NCI-H1417 treated with DMSO at 0.1 percent for 48 hours (cell line): ENCODE measurements at regions not wholly inside any gene's neighbourhood (a gene's known extent, or its start where the extent isn't known, plus 50 kb on each side); places are given as distances from the start of the nearest gene placed in this dataset.

Source experiments
- DNase-seq: peaks from one replicate; lab custom pipeline; 2025; lab: John Stamatoyannopoulos, UW

GRCh38 chr2:238561230-238561629, 134.5 kb downstream of the ASB1 start:
- DNase-seq, result no peak

- DNase-seq, result no peak
Observed at GRCh38 chr2:238562446-238562845, 135.7 kb downstream of the ASB1 start.

- DNase-seq, result no peak
Observed at GRCh38 chr2:238563551-238563950, 136.8 kb downstream of the ASB1 start.

GRCh38 chr2:238564286-238564920, 137.7 kb downstream of the ASB1 start:
- DNase-seq, result no peak

- DNase-seq, result no peak
Observed at GRCh38 chr2:238565031-238565430, 138.3 kb downstream of the ASB1 start.

- no peak for DNase-seq
Observed at GRCh38 chr2:238566001-238566645, 139.4 kb downstream of the ASB1 start.

GRCh38 chr2:238567067-238567855, 140.5 kb downstream of the ASB1 start:
- no peak for DNase-seq

GRCh38 chr2:238567996-238568395, 141.3 kb downstream of the ASB1 start:
- DNase-seq, result no peak

GRCh38 chr2:238568455-238569440, 142.0 kb downstream of the ASB1 start:
- no peak for DNase-seq

GRCh38 chr2:238569507-238570195, 142.9 kb downstream of the ASB1 start:
- DNase-seq, result no peak

GRCh38 chr2:238570391-238570790, 143.7 kb downstream of the ASB1 start:
- no peak for DNase-seq

- no peak for DNase-seq
Observed at GRCh38 chr2:238570926-238571325, 144.2 kb downstream of the ASB1 start.

- no peak for DNase-seq
Observed at GRCh38 chr2:238571661-238572372, 145.1 kb downstream of the ASB1 start.

- no peak for DNase-seq
Observed at GRCh38 chr2:238573065-238573778, 146.5 kb downstream of the ASB1 start.

- no peak for DNase-seq
Observed at GRCh38 chr2:238573916-238574315, 147.2 kb downstream of the ASB1 start.

- DNase-seq, result no peak
Observed at GRCh38 chr2:238574490-238575271, 148.0 kb downstream of the ASB1 start.

- no peak for DNase-seq
Observed at GRCh38 chr2:238576674-238577073, 149.9 kb downstream of the ASB1 start.

GRCh38 chr2:238578256-238578655, 151.5 kb downstream of the ASB1 start:
- no peak for DNase-seq

- no peak for DNase-seq
Observed at GRCh38 chr2:238580486-238580885, 153.8 kb downstream of the ASB1 start.
